ENCODE measurements at regions not wholly inside any gene's neighbourhood (a gene's known extent, or its start where the extent isn't known, plus 50 kb on each side); places are given as distances from the start of the nearest gene placed in this dataset.
"Not testable (repeated sequence)": the region's sequence is repeated elsewhere in the genome, so short reads cannot be mapped to it uniquely, and the experiment has no call there.

DNA sequence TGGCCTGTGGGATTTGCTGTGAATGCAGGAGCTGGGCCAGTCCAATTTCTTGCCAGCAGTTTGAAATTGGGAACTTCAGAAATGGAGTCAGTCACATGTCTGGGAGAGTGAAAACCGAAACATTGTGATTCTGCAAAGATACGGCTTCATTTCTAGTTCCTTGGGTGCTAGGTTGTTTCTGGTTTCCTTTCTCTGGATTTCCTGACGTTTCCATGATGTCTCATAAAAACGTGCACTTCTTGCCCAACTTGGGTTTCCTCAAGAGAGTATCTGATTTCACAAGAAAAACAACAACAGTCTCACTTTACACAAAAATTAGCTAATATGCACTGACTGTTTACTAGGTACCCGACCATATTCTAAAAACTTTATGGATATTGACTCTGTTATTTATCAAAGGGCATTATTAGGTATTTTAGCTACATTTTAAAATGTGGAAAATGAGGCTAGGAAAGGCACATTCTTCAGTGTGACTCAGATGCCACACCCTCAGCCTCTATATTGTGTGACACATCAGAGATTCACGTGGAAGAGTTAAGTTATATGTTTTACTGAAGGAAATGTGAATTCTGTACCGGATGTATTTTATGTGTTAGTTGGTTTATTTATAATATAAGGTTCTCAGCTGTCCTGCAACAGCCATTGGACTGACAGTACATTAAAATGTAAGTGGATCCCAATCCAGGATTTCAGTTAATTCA, 225.0 kb upstream of the PUDP start:
- DNase-seq = no peak

DNA sequence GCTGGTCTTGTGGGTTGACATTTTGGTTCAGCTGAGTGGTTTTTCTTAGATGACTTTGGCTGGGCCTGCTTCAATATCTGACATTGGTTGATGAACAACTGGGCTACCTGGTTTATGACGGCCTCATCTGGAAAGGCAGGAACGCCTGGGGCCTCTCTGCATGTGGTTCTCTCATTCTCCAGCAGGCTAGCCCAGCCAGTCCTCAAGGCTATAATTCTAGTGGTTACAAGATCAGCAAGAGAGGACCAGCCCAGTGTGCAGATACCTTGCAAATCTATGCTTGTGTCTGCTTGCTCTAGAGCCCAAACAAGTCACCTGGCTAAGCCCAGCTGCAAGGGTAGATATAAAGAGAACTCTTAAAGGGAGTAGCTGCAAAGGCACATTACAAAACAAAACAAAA, 214.2 kb upstream of the PUDP start:
- DNase-seq = peak; percentile 8

GRCh38 chrX:7351926-7352325, 204.0 kb upstream of the PUDP start:
- no peak for DNase-seq

- DNase-seq = peak; percentile 17
These were observed 199.5 kb upstream of the PUDP start for GRCh38 chrX:7347465-7347864.

DNA sequence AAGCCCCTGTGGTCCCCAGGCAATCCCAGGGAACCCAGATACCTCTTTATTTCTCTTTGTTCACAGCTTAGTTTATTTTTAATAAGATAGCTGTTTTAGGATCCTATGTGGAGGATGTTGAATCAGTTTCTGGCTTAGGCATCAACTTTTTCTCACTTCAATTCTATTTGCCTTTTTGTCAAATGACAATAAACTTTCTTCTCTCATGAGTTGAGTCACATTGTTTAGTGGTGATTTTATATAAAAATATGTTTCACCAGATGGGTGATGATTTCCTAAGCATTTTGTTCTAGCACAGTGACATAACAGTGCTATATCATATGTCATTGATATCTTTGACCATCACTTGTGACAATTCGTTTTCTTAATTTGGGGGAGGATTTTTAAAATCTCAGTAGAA, 198.1 kb upstream of the PUDP start:
- no peak for DNase-seq

DNA sequence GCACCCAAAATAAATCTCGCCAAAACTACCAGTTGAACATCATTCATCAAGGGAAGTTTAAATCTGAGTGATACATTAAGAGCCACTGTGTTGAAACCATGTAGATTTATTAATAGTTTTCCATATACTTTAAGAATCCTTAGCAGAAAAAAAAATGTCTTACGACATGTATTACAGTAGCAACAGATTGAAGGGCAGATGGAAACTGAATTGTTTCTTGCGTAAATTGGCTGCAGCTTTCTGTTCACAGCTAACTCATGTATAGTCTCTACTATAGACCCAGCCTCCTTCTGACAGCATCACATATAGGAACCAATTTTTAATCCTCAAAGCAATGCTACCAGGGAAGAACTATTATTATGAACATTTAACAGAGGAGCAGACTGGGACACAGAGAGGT, 195.2 kb upstream of the PUDP start:
- no peak for DNase-seq

GRCh38 chrX:7335816-7336362, 187.9 kb upstream of the PUDP start:
- DNase-seq = not testable (repeated sequence)

- no peak for DNase-seq
These were observed 186.4 kb upstream of the PUDP start for GRCh38 chrX:7334253-7334935.

DNA sequence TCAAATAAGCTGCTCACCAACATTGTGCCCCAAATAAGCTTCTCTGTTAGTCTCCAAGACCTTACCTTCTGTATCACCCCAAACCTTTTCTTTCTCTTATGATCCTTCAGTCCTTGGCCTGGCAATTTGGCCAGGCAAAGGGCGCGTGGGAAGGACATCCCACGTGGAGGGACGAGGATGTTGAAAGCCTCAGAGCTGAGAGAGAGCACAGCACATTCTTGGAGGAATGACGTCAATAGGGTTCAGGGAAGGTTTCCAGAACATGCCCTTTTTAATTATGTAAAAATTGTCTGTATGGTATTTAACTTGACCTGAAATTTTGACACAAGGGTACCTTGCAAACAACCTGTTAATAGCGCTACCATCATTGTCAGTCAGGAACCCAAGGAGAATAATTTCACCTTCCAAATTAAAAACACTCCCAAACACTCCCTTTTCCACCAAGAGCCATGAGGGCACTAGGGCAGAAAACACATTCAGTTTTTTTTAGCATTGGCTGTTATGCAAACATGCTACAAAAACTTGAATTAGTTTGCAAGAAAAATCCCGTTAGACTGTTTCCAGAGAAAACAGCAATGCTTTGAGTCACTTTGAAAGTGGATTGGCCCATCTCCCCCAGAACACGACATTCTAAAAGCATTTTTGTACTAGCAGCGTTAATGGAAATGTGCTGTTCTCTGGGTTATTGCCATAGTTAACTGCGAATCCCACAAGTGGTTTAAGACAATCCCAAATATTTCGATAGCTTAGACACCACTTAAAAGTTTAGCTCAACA, 183.2 kb upstream of the PUDP start:
- no peak for DNase-seq

DNA sequence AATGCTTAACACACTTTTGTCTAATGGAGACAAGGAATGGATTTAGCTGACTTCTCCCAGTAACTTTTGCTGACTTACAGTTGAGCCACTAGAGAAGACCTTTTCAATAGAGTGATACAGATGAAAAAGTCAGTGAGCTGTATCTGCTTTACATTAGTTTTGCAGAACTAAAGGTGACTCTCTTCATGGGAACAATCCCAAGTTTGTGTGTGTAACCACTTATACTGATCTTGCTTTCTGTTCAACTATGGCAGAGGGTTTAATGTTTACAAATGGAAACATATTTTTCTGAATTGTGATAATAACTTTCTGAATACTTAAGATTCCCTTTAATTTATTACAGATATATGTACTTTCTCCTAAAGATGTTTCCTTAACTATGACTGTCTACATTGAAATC, 182.6 kb upstream of the PUDP start:
- DNase-seq = no peak

- DNase-seq = peak; percentile 34
These were observed 170.7 kb upstream of the PUDP start for GRCh38 chrX:7318661-7319060.

GRCh38 chrX:7318241-7318640, 170.3 kb upstream of the PUDP start:
- DNase-seq = no peak

GRCh38 chrX:7316887-7317286, 168.9 kb upstream of the PUDP start:
- DNase-seq = no peak

DNA sequence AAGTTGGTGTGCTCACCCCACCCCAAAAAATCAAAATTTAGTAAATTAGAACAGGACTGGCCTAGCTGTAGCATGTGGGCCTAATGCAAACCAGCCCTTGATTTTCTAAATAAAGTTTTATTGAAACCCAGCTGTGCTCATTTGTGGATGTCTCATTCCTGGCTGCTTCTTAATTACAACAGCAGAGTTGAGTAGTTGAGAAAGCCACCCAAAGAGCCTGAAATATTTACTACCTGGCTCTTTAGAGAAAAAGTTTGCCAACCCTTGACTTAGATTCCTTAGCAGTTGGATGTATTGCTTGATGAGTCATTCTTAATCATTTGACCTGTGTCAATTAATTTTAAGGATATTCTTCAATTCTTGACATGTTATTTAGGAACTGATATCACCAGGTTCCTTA, 168.3 kb upstream of the PUDP start:
- DNase-seq = no peak

GRCh38 chrX:7314425-7314824, 166.5 kb upstream of the PUDP start:
- DNase-seq = no peak

- DNase-seq = no peak
These were observed 159.8 kb upstream of the PUDP start for GRCh38 chrX:7307720-7308119.

GRCh38 chrX:7294483-7294882, 146.5 kb upstream of the PUDP start:
- no peak for DNase-seq

DNA sequence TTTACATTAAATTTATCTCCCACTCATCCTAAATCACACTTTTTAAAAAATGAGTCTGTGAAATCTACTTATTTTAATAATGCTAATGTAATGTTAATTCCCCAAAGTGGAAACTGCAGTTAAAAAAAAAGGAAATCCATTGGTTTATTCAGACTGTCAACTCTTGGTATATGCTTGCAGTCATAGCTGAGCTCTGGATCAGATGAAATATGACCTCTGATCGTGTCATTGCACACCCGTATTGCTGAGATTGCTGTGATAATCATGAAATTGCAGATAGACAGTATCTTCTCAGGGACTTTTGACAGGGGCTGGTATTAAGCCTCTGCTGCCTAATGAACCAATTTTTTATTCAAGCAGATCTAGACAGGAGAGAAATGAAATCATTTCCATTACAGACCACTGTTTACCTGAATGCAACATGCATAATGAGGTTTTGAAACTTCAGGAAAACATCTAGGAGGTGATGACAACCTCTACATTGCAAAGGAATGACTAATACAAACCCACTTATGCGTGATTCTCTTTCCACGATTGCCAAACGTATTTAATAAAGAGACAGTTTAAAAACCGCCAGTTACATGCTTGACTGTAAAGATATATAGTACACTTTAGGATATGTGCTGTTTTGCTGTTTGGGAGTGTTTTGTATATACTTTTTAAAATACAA, 138.3 kb upstream of the PUDP start:
- no peak for DNase-seq

DNA sequence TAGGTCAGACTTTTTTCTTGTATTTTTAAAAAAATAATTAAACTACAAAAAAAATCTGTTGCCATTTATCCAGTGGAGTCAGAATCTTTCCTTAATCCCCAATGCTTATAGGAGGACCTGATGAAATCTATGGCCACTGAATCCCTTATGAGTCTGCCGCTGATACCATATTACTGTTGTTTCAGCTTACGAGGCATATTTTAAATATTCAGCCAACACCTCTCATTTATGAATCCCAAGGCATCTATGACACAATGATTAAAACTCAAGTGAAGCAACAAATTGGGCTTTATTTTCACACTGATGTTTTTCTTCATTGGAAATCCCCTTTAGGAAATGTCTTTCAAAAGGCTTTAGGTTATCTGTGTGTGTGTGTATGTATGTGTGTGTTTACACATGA, 137.8 kb upstream of the PUDP start:
- no peak for DNase-seq

DNA sequence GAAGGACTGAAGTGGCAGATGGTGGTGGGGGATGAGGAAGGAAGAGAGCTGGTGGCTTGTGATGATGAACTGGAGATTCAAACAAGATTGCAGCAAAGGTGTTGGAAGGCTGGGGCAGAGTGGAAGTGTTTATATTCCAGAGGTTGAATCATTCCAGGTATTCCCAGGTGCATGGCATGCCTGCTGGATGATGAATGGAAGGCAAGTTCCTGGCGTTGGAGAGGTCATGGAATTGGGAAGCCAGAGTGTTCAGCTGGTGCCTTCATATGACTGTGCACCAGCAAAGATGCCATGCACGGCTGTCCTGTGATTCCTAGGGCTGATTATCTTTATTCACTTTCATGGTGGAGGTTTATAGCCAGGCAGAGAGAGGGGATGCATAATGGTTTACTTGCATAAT, 135.8 kb upstream of the PUDP start:
- DNase-seq = no peak

GRCh38 chrX:7280520-7280919, 132.6 kb upstream of the PUDP start:
- no peak for DNase-seq

- DNase-seq = no peak
These were observed 124.4 kb upstream of the PUDP start for GRCh38 chrX:7272346-7272745.

DNA sequence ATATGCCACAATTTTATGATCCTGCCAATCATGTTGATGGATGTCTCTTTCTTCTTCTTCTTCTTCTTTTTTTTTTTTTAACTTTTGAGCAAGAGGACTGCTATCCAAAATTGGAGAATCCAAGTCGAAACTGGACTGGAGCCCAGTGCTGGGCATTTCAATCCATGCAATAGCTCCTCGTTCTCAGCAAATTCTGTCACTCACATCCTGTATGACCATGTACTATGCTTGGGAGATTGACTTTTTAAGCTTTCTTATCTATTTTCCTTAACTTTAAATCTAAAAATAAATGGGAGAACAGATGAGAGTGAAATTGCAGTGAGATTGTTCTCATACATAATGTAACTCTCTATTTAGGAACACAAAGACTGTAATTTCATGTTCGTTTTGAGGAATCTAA, 123.0 kb upstream of the PUDP start:
- DNase-seq = no peak
